ENCODE measurements at regions not wholly inside any gene's neighbourhood (a gene's known extent, or its start where the extent isn't known, plus 50 kb on each side); places are given as distances from the start of the nearest gene placed in this dataset.

DNA sequence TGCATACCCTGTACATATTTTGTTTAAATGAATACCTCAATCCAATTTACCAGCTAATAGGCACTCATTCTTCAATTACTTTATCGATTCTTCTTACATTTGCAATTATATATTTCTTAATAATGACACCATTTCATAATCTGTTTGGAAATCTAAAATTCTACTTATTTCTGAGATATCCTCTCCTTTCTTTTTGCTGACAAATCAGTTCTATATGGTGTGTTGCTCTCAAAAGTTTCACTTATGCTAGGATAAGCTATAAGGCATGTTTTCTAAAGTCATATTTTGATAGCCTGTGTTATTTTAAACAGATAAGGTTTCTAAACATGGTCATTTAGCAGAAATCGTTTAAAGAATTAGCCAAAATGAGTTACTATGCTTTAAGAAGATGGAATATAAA, 140.6 kb upstream of the GJE1 start:
- no peak overlapping the region for H3K4me3 ChIP-seq (ENCODE audit: low read depth, low read length)
- no peak for DNase-seq (ENCODE audit: low read depth)
- TF ChIP-seq, protein P1, sequence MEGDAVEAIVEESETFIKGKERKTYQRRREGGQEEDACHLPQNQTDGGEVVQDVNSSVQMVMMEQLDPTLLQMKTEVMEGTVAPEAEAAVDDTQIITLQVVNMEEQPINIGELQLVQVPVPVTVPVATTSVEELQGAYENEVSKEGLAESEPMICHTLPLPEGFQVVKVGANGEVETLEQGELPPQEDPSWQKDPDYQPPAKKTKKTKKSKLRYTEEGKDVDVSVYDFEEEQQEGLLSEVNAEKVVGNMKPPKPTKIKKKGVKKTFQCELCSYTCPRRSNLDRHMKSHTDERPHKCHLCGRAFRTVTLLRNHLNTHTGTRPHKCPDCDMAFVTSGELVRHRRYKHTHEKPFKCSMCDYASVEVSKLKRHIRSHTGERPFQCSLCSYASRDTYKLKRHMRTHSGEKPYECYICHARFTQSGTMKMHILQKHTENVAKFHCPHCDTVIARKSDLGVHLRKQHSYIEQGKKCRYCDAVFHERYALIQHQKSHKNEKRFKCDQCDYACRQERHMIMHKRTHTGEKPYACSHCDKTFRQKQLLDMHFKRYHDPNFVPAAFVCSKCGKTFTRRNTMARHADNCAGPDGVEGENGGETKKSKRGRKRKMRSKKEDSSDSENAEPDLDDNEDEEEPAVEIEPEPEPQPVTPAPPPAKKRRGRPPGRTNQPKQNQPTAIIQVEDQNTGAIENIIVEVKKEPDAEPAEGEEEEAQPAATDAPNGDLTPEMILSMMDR (IDR thresholded peaks at IDR 0.05; ENCODE audit: insufficient read depth, low read length), result no peak

DNA sequence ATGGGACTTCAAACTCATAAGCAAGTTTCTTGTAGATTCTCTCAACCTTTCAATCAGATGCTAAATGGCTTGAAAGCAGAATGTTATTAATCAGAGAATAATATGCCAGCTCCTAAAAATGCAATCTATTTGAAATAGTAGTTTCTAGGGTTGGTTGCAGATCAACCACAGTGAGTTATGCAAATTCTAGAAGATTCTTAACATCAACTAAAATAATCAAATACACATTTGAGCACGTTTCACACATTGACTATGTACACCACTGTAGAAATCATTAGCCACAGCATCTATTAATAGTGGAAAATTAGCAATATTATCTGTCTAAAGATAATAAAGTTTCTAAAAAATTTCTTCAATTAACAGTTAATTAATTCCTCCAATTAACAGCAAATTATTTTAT, 141.9 kb upstream of the GJE1 start:
- TF ChIP-seq, protein P1 (IDR thresholded peaks at IDR 0.05; ENCODE audit: insufficient read depth, low read length), result no peak
- no peak for DNase-seq (ENCODE audit: low read depth)
- no peak overlapping the region for H3K4me3 ChIP-seq (ENCODE audit: low read depth, low read length)

DNA sequence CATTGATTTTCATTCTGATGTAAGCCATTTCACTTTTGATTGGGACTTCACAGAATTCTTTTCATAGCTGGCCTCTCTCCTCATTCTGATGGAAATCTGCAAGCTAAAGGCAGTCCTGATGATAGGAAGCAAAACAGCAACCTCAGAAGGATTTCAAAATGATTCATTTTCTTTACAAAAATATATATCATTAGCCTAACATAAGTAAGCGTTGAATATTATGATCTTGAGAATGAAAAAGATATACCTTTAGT, 143.1 kb upstream of the GJE1 start:
- no peak overlapping the region for H3K4me3 ChIP-seq (ENCODE audit: low read depth, low read length)
- no peak for DNase-seq (ENCODE audit: low read depth)
- TF ChIP-seq, protein P1 (IDR thresholded peaks at IDR 0.05; ENCODE audit: insufficient read depth, low read length), result no peak

DNA sequence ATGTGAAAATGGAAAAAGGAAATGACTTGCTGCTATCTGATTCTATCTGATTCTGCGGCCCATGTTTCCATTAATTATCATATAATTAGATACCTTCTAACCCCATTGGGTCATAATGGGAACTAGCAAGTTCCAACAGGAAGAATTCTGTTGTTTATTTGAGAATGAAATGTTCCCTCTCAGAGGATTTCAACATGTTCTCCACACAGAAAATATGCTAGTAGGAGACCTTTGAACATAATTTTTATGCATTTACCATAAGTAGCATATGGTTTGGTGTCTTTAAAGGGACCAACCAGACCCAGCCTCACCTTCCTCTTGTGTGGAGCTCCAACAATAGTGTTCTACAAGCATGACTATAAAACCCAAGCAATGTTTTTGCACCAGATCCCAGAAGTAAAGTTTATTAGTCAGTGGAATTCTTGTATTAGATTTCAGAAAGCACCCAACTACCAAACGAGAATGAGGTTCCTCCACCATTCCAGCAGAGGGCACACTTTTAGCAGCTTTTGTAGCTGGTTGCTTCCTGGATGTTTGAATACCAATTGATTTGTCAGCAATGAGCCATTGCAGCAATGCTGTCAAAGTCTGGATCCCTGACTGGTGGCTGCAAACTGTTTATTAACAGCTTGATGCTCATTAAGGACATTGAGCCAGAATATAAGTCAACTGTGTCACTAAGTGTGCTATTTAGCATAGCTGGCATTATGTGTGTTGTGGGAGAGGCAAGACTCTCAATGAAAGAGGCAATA, 143.6 kb upstream of the GJE1 start:
- TF ChIP-seq, protein P1 (IDR thresholded peaks at IDR 0.05; ENCODE audit: insufficient read depth, low read length), result peak; percentile 89
- DNase-seq (ENCODE audit: low read depth), result peak; percentile 83
- no peak overlapping the region for H3K4me3 ChIP-seq (ENCODE audit: low read depth, low read length)

DNA sequence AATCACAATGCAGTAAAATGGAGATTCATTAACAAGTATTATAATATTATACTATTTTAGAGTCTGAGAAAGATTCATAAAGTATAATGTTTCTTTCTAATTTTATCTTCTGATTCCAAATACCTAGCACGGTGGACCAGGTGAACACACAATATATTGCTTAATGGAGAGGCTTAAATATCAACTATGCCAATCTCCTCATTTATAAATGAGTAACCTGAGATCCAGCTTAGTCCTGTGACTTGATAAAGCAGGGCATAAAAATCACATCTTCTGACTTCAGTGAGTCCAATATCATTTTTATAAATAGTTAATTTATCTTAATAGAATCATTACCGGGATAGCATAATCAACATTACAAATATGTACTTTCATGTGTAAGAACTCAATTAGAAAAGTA, 144.4 kb upstream of the GJE1 start:
- TF ChIP-seq, protein P1 (IDR thresholded peaks at IDR 0.05; ENCODE audit: insufficient read depth, low read length), result no peak
- H3K4me3 ChIP-seq (ENCODE audit: low read depth, low read length), result no peak overlapping the region
- DNase-seq (ENCODE audit: low read depth), result no peak

DNA sequence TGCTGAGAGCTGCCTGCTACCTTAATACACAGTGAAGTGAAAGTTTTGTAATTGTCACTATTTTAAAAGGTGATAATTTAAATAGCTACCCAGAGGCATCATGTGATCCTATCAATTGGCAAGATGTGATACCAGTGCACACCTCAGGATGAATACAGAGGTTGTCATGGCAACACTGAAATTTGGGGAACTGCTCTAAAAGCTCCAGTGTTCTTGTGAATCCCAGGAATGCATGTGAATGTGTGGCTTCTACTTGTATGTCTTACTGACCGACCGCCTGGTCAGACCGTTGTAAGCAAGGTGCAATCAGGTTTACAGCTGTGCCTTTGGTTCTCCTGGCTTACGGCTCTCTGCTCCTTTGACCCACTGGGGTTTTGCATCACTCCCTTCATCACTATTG, 146.3 kb upstream of the GJE1 start:
- H3K4me3 ChIP-seq (ENCODE audit: low read depth, low read length), result no peak overlapping the region
- DNase-seq (ENCODE audit: low read depth), result no peak
- TF ChIP-seq, protein P1 (IDR thresholded peaks at IDR 0.05; ENCODE audit: insufficient read depth, low read length), result no peak

DNA sequence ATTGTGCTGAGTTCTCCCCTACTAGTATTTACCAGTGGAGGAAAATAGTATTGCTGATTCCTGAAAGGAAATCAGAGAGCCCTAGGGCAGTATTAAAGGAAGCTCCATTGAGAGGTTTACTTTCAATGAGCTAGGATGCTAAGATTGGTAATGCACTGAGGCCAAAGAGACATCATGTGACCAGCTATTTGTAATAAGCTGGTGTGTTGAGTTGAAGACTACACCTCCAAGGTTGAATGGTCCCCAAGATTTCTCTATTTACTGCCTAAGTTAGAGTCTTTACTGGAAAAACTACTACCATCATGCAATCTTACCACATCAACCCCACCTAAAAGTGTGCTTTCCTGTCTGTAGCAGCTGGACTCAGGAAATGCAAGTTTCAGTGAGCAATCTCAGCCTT, 151.5 kb upstream of the GJE1 start:
- no peak for DNase-seq (ENCODE audit: low read depth)
- TF ChIP-seq, protein P1 (IDR thresholded peaks at IDR 0.05; ENCODE audit: insufficient read depth, low read length), result no peak
- no peak overlapping the region for H3K4me3 ChIP-seq (ENCODE audit: low read depth, low read length)
